Mammary epithelial cell (primary cell): ENCODE measurements at regions not wholly inside any gene's neighbourhood (a gene's known extent, or its start where the extent isn't known, plus 50 kb on each side); places are given as distances from the start of the nearest gene placed in this dataset.

ENCODE experiments used
- EZH2 ChIP-seq: IDR thresholded peaks from 2 replicates; pipeline ENCODE4 v1.6.1; 2012; ENCODE audit warnings: low read length, inconsistent platforms, borderline replicate concordance
- TF ChIP-seq, protein P1 (sequence below), 2 donors: IDR thresholded peaks in 1 of 2; conservative IDR thresholded peaks in 1 of 2; 2 replicates each; pipeline ENCODE4 v1.5.1; 2011 to 2012; ENCODE audit warnings: inconsistent platforms in 2 of 2, low read length in 2 of 2, mild to moderate bottlenecking in 2 of 2, control low read depth in 1 of 2, low read depth in 1 of 2; ENCODE audit not compliant: insufficient read depth in 1 of 2; ENCODE audit errors: extremely low read depth in 1 of 2

DNA sequence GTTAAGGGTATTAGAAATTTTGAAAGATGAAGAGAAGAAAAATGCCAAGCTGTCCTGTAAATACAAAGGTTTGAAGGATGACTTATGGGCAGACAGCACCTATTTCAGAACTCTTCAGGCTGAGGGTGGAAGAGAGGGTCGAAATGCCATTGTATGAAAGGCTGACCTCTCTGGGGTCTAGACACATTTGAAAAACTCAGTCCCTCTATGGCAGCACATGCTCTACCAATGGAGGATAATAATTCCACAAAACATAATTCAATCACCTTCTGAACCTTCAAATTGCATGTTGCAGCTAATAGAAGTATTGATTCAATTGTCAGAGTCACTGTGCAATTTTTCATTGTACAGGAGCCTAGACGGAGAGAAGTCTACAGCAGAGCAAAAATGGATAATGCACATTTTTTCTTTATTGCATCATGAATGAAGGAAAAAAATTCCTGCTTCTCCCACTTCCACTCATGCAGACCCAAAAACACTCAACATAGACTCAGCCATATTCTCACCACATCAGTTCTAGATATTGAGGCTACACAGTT is 569.1 kb downstream of the TBL1XR1 start:
- TF ChIP-seq, protein P1, sequence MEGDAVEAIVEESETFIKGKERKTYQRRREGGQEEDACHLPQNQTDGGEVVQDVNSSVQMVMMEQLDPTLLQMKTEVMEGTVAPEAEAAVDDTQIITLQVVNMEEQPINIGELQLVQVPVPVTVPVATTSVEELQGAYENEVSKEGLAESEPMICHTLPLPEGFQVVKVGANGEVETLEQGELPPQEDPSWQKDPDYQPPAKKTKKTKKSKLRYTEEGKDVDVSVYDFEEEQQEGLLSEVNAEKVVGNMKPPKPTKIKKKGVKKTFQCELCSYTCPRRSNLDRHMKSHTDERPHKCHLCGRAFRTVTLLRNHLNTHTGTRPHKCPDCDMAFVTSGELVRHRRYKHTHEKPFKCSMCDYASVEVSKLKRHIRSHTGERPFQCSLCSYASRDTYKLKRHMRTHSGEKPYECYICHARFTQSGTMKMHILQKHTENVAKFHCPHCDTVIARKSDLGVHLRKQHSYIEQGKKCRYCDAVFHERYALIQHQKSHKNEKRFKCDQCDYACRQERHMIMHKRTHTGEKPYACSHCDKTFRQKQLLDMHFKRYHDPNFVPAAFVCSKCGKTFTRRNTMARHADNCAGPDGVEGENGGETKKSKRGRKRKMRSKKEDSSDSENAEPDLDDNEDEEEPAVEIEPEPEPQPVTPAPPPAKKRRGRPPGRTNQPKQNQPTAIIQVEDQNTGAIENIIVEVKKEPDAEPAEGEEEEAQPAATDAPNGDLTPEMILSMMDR (conservative IDR thresholded peaks at IDR 0.05 in 1 of 2, IDR thresholded peaks at IDR 0.05 in 1 of 2; ENCODE audit: extremely low read depth in 1 of 2, insufficient read depth in 1 of 2, low read depth in 1 of 2, low read length in 2 of 2), result no peak
- no peak for TF ChIP-seq EZH2
